CD4-positive, alpha-beta T cell treated with Interferon gamma for 1 hour (primary cell): ENCODE measurements at regions not wholly inside any gene's neighbourhood (a gene's known extent, or its start where the extent isn't known, plus 50 kb on each side); places are given as distances from the start of the nearest gene placed in this dataset.

ENCODE experiments used
- DNase-seq: peaks from one replicate; pipeline ENCODE4 v3.0.0-alpha.2; 2020

DNA sequence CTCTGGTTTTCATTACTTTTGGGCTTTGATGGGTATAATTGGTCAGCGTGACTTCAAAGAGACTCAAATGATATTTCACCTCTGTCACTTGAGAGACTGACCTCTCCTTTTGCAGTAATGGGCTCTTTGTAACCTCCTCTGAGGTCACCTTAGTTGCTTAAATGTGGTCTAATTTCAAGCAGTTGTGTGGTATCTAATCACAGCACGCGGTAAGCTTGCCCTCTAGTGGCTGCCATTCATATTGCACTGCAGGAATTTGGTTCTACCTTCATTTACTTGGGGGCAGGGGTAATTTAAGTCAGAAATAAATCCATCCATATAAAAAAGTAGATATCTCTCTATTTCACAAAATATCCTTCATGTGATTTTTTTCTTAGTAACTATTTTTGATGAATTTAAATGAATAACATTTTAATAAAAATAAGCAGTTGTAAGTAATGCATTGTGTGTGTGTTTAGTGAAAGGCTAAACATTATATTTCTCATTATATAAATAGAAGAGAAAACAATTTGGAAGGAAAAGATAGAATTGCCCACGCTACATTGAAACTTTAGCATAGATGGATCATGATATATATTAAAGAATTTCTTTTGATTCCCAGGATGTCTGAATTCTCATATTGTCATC, 55.0 kb upstream of the ANO3 start:
- DNase-seq: peak; percentile 10

- DNase-seq: no peak
These were observed 53.6 kb upstream of the ANO3 start for GRCh38 chr11:26278354-26278753.
